CD4-positive, alpha-beta T cell treated with Interleukin-2 at 100 ng/mL for 4 hours (primary cell): ENCODE measurements at regions not wholly inside any gene's neighbourhood (a gene's known extent, or its start where the extent isn't known, plus 50 kb on each side); places are given as distances from the start of the nearest gene placed in this dataset.

Experiments used
- DNase-seq: peaks from one replicate; pipeline ENCODE4 v3.0.0-alpha.2; 2020; ENCODE audit warnings: low spot score

- no peak for DNase-seq
These were observed 52.8 kb downstream of the PPP1R2C start for GRCh38 chrX:42725196-42725595.

- DNase-seq: no peak
These were observed 57.8 kb downstream of the PPP1R2C start for GRCh38 chrX:42720209-42720608.

- no peak for DNase-seq
These were observed 62.2 kb downstream of the PPP1R2C start for GRCh38 chrX:42715701-42716262.

GRCh38 chrX:42714981-42715700 is 62.8 kb downstream of the PPP1R2C start:
- DNase-seq: peak; percentile 26

- no peak for DNase-seq
These were observed 67.5 kb downstream of the PPP1R2C start for GRCh38 chrX:42710452-42710851.

GRCh38 chrX:42708222-42708621 is 69.7 kb downstream of the PPP1R2C start:
- no peak for DNase-seq

- DNase-seq: no peak
These were observed 70.2 kb downstream of the PPP1R2C start for GRCh38 chrX:42707742-42708141.

GRCh38 chrX:42704454-42704853 is 73.5 kb downstream of the PPP1R2C start:
- DNase-seq: peak; percentile 0

GRCh38 chrX:42697544-42697943 is 80.4 kb downstream of the PPP1R2C start:
- DNase-seq: no peak

- no peak for DNase-seq
These were observed 81.3 kb downstream of the PPP1R2C start for GRCh38 chrX:42696536-42697124.

GRCh38 chrX:42695800-42696358 is 82.1 kb downstream of the PPP1R2C start:
- DNase-seq: no peak

- DNase-seq: no peak
These were observed 83.6 kb downstream of the PPP1R2C start for GRCh38 chrX:42694260-42694815.

GRCh38 chrX:42691196-42691595 is 86.8 kb downstream of the PPP1R2C start:
- no peak for DNase-seq

GRCh38 chrX:42686706-42687105 is 91.3 kb downstream of the PPP1R2C start:
- DNase-seq: no peak

GRCh38 chrX:42686296-42686695 is 91.7 kb downstream of the PPP1R2C start:
- DNase-seq: no peak

GRCh38 chrX:42684065-42684464 is 93.9 kb downstream of the PPP1R2C start:
- no peak for DNase-seq

- DNase-seq: no peak
These were observed 97.3 kb downstream of the PPP1R2C start for GRCh38 chrX:42680666-42681065.

- no peak for DNase-seq
These were observed 99.8 kb downstream of the PPP1R2C start for GRCh38 chrX:42678133-42678532.

GRCh38 chrX:42673301-42673810 is 104.6 kb downstream of the PPP1R2C start:
- no peak for DNase-seq

GRCh38 chrX:42664680-42665079 is 113.3 kb downstream of the PPP1R2C start:
- no peak for DNase-seq

- no peak for DNase-seq
These were observed 149.5 kb downstream of the PPP1R2C start for GRCh38 chrX:42628471-42628870.

- no peak for DNase-seq
These were observed 150.1 kb downstream of the PPP1R2C start for GRCh38 chrX:42627891-42628290.

GRCh38 chrX:42624524-42624923 is 153.4 kb downstream of the PPP1R2C start:
- DNase-seq: no peak
